SW480 (cell line): ENCODE measurements at regions not wholly inside any gene's neighbourhood (a gene's known extent, or its start where the extent isn't known, plus 50 kb on each side); places are given as distances from the start of the nearest gene placed in this dataset.

Experiments used
- DNase-seq: peaks from one replicate; pipeline ENCODE4 v3.0.0-alpha.2; 2016; ENCODE audit warnings: low spot score

- no peak for DNase-seq
Observed at GRCh38 chr5:92402956-92403702, 1020.0 kb upstream of the ARRDC3 start.

GRCh38 chr5:92402045-92402444 is 1018.9 kb upstream of the ARRDC3 start:
- DNase-seq, result no peak

GRCh38 chr5:92401492-92401891 is 1018.4 kb upstream of the ARRDC3 start:
- DNase-seq, result no peak

- no peak for DNase-seq
Observed at GRCh38 chr5:92394936-92395335, 1011.8 kb upstream of the ARRDC3 start.

GRCh38 chr5:92390657-92391056 is 1007.5 kb upstream of the ARRDC3 start:
- DNase-seq, result no peak

GRCh38 chr5:92380069-92380770 is 997.1 kb upstream of the ARRDC3 start:
- no peak for DNase-seq

- DNase-seq, result no peak
Observed at GRCh38 chr5:92378966-92379611, 996.0 kb upstream of the ARRDC3 start.

- no peak for DNase-seq
Observed at GRCh38 chr5:92374859-92375258, 991.7 kb upstream of the ARRDC3 start.

GRCh38 chr5:92372766-92373165 is 989.6 kb upstream of the ARRDC3 start:
- no peak for DNase-seq

GRCh38 chr5:92371889-92372235 is 988.7 kb upstream of the ARRDC3 start:
- no peak for DNase-seq

- DNase-seq, result no peak
Observed at GRCh38 chr5:92371171-92371888, 988.2 kb upstream of the ARRDC3 start.

- DNase-seq, result no peak
Observed at GRCh38 chr5:92370032-92370431, 986.9 kb upstream of the ARRDC3 start.

GRCh38 chr5:92369587-92369986 is 986.5 kb upstream of the ARRDC3 start:
- DNase-seq, result no peak

GRCh38 chr5:92364986-92365550 is 982.0 kb upstream of the ARRDC3 start:
- no peak for DNase-seq

- peak; percentile 79 for DNase-seq
Observed at GRCh38 chr5:92353107-92354030, 970.3 kb upstream of the ARRDC3 start.

GRCh38 chr5:92337772-92338234 is 954.7 kb upstream of the ARRDC3 start:
- DNase-seq, result no peak

- no peak for DNase-seq
Observed at GRCh38 chr5:92332039-92332438, 948.9 kb upstream of the ARRDC3 start.

- DNase-seq, result no peak
Observed at GRCh38 chr5:92330365-92330764, 947.2 kb upstream of the ARRDC3 start.

- DNase-seq, result no peak
Observed at GRCh38 chr5:92329759-92330158, 946.6 kb upstream of the ARRDC3 start.

- no peak for DNase-seq
Observed at GRCh38 chr5:92328584-92329259, 945.6 kb upstream of the ARRDC3 start.
